Adrenal gland (tissue), 9 donors: ENCODE measurements at regions not wholly inside any gene's neighbourhood (a gene's known extent, or its start where the extent isn't known, plus 50 kb on each side); places are given as distances from the start of the nearest gene placed in this dataset.
A peak's percentile ranks its signal among the peaks of the same experiment; 100 is the strongest.
"Not testable (repeated sequence)": the region's sequence is repeated elsewhere in the genome, so short reads cannot be mapped to it uniquely, and the experiment has no call there.

ENCODE experiments used
- DNase-seq, 7 donors: peaks; one replicate each; pipeline ENCODE4 v3.0.0-alpha.2; 2019 to 2020
- H3K27ac ChIP-seq, 5 donors: fragments of 200-600 bp; sonication (generic) in 4 of 5; 1 replicate in 3 of 5; 2 replicates in 2 of 5; pipeline versions ENCODE4 v1.5.1 to v1.8.0; 2016 to 2020; ENCODE audit warnings: mild to moderate bottlenecking in 1 of 5
- H3K27me3 ChIP-seq: fragments of 200-600 bp; 2 replicates; pipeline ENCODE4 v1.8.0; 2021
- H3K36me3 ChIP-seq, 2 donors: fragments of 200-600 bp; replicated peaks in 1 of 2; 1 replicate in 1 of 2; 2 replicates in 1 of 2; pipeline versions ENCODE4 v1.5.1 to v1.8.0; 2018 to 2022
- H3K4me1 ChIP-seq, 2 donors: fragments of 200-600 bp; replicated peaks in 1 of 2; 1 replicate in 1 of 2; 2 replicates in 1 of 2; pipeline versions ENCODE4 v1.5.1 to v1.8.0; 2018 to 2021
- H3K4me3 ChIP-seq, 4 donors: fragments of 200-600 bp; sonication (generic) in 3 of 4; one replicate each; pipeline ENCODE4 v1.5.1; 2016 to 2018
- H3K9me3 ChIP-seq, 3 donors: fragments of 200-600 bp; sonication (generic) in 1 of 3; replicated peaks in 1 of 3; 1 replicate in 2 of 3; 2 replicates in 1 of 3; pipeline versions ENCODE4 v1.5.1 to v1.8.0; 2016 to 2021
- CTCF ChIP-seq, 6 experiments: fragments of 450-650 bp in 4 of 6; fragments of 200-600 bp in 2 of 6; sonication (generic) in 1 of 6; IDR thresholded peaks; 1 replicate in 5 of 6; 2 replicates in 1 of 6; pipeline versions ENCODE4 v1.5.1 to v1.8.0; 2016 to 2021; ENCODE audit warnings: antibody characterized with exemption in 6 of 6, mild to moderate bottlenecking in 2 of 6, moderate library complexity in 1 of 6
- POLR2A ChIP-seq, 2 donors: fragments of 450-650 bp; IDR thresholded peaks; one replicate each; pipeline ENCODE4 v1.6.1; 2017; ENCODE audit warnings: antibody characterized with exemption in 2 of 2, mild to moderate bottlenecking in 2 of 2, moderate library complexity in 1 of 2
- WGBS, 4 donors: extraction: QIAGEN DNeasy Blood & Tissue Kit in 2 of 4; methylation state at CpG; one replicate each; pipeline versions ENCODE4 v1.1.5 to v1.1.7; 2013 to 2017; 5-methylcytosine and 5-hydroxymethylcytosine counted together
- intact Hi-C, 2 donors: fragments of 100-400 bp; cut with DNase I; formaldehyde crosslinking; loops; one replicate each; pipeline versions ENCODE4 v1.14.1 to v1.15.0; 2022 to 2023
- donor health status: healthy with polysubstance abuse.
- donor health status: Bipolar disorder and iron deficiency.
- donor health status: DM: yes; HTN: yes; CAD: no.
- donor health status: DM: no; HTN: no; CAD: no.
- donor health status: DM: no; HTN: no; CAD: no.

- peak in 1 of 7 donors; percentile 28 for DNase-seq
These were observed 196.1 kb downstream of the ANKRD30B start for GRCh38 chr18:14943967-14944636.

GRCh38 chr18:14944838-14945237 lies 196.9 kb downstream of the ANKRD30B start:
- intact Hi-C loops = no loop called here
- TF ChIP-seq CTCF (IDR thresholded peaks at IDR 0.05) = no peak
- no peak for TF ChIP-seq POLR2A (IDR thresholded peaks at IDR 0.05)
- 70 to 83% (median 78%) methylated on average over 3 to 7 of the region's 7 CpGs for WGBS, 4 donors
- Histone ChIP-seq H3K4me1 (no peaks in the 10 kb centered on the region), H3K4me3 (no peak overlapping the region), H3K27ac (no peak overlapping the region), H3K36me3 (no peaks in the 10 kb centered on the region), H3K9me3 (no peaks in the 10 kb centered on the region), H3K27me3 (no peaks in the 10 kb centered on the region)
- DNase-seq = no peak

More at GRCh38 chr18:14943967-14944636, 196.1 kb downstream of the ANKRD30B start:
- Histone ChIP-seq H3K36me3 (no peaks in the 10 kb centered on the region), H3K9me3 (no peaks in the 10 kb centered on the region), H3K4me1 (no peaks in the 10 kb centered on the region), H3K4me3 (no peak overlapping the region), H3K27ac (no peak overlapping the region), H3K27me3 (no peaks in the 10 kb centered on the region)
- WGBS, 4 donors = 77 to 84% (median 80%) methylated on average over 7 to 17 of the region's 17 CpGs
- TF ChIP-seq POLR2A (IDR thresholded peaks at IDR 0.05) = no peak
- intact Hi-C loops = no loop called here

GRCh38 chr18:14945286-14945685 lies 197.3 kb downstream of the ANKRD30B start:
- no peaks in the 10 kb centered on the region for H3K36me3 ChIP-seq
- WGBS, 4 donors = 64 to 90% (median 76%) methylated on average over 1 to 4 of the region's 4 CpGs
- H3K27me3 ChIP-seq = no peaks in the 10 kb centered on the region
- no peak overlapping the region for H3K27ac ChIP-seq
- DNase-seq = no peak
- no peak for TF ChIP-seq POLR2A (IDR thresholded peaks at IDR 0.05)
- TF ChIP-seq CTCF (IDR thresholded peaks at IDR 0.05) = no peak
- no peaks in the 10 kb centered on the region for H3K4me1 ChIP-seq
- no peaks in the 10 kb centered on the region for H3K9me3 ChIP-seq
- no peak overlapping the region for H3K4me3 ChIP-seq
- intact Hi-C loops = no loop called here

GRCh38 chr18:14945984-14946383 lies 198.0 kb downstream of the ANKRD30B start:
- DNase-seq = peak in 1 of 7 donors; percentile 13
- Histone ChIP-seq H3K36me3 (no peaks in the 10 kb centered on the region), H3K4me3 (no peak overlapping the region), H3K9me3 (no peaks in the 10 kb centered on the region), H3K27ac (no peak overlapping the region), H3K4me1 (no peaks in the 10 kb centered on the region), H3K27me3 (no peaks in the 10 kb centered on the region)
- intact Hi-C loops = no loop called here
- TF ChIP-seq CTCF (IDR thresholded peaks at IDR 0.05) = no peak
- TF ChIP-seq POLR2A (IDR thresholded peaks at IDR 0.05) = no peak
- WGBS, 4 donors = 75 to 88% (median 79%) methylated on average over 6 to 7 of the region's 7 CpGs

GRCh38 chr18:14946741-14947470 lies 198.9 kb downstream of the ANKRD30B start:
- H3K36me3 ChIP-seq, H3K4me3 ChIP-seq, H3K27ac ChIP-seq, H3K27me3 ChIP-seq, H3K9me3 ChIP-seq, intact Hi-C loops, H3K4me1 ChIP-seq: not testable (repeated sequence)
- DNase-seq = peak in 2 of 7 donors; percentile 2 to 13
- WGBS, 4 donors = 50 to 72% (median 61%) methylated on average over 7 of the region's 7 CpGs
